SK-N-MC (cell line): ENCODE measurements at regions not wholly inside any gene's neighbourhood (a gene's known extent, or its start where the extent isn't known, plus 50 kb on each side); places are given as distances from the start of the nearest gene placed in this dataset.

ENCODE experiments used
- EZH2 ChIP-seq: fragments of 200-600 bp; sonication (generic); IDR thresholded peaks from one replicate; pipeline ENCODE4 v1.6.1; 2017; ENCODE audit warnings: antibody characterized with exemption
- FOXP2 ChIP-seq: optimal IDR thresholded peaks from 2 replicates; pipeline ENCODE3; 2011; ENCODE audit warnings: mild to moderate bottlenecking, moderate library complexity; ENCODE audit not compliant: insufficient read depth; ENCODE audit errors: extremely low read length, control extremely low read depth
- POLR2AphosphoS5 ChIP-seq: IDR thresholded peaks from 2 replicates; pipeline ENCODE4 v1.6.1; 2012; ENCODE audit warnings: mild to moderate bottlenecking, low read depth, low read length, borderline replicate concordance

DNA sequence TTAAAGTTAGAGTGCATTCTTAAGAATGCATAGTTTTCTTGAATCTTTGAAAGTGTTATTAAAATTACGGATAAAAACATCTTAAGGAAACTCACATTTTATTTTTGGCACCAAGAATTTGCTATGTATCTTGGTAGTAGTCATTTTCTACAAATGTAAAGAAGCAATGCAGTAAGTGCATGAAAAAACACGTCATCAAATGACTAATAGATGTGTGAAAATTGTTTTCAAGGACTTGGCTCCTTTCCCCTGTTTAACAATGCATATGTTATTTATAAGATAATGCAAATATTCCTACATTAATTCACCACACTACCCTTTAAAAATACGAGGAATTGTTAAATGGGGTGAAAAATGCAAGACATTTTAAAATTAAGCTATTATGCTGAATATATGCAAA, 461.2 kb upstream of the PCDH7 start:
- TF ChIP-seq POLR2AphosphoS5 (no peak), EZH2 (no peak), FOXP2 (no peak)
